ENCODE measurements at regions not wholly inside any gene's neighbourhood (a gene's known extent, or its start where the extent isn't known, plus 50 kb on each side); places are given as distances from the start of the nearest gene placed in this dataset.

GRCh38 chr18:5608846-5609245, 65.0 kb upstream of the EPB41L3 start:
- H3K27ac ChIP-seq = no peak overlapping the region
- no peaks in the 10 kb centered on the region for H3K36me3 ChIP-seq (ENCODE audit: insufficient read depth, low read length)
- no peak for DNase-seq (ENCODE audit: low read depth, low spot score)
- no peak overlapping the region for H3K9ac ChIP-seq (ENCODE audit: insufficient read length)
- H3K9me3 ChIP-seq (ENCODE audit: low read depth, low read length) = no peaks in the 10 kb centered on the region
- no peak for TF ChIP-seq EZH2 (IDR thresholded peaks at IDR 0.05)
- TF ChIP-seq FOXP2 (optimal IDR thresholded peaks at IDR 0.05; ENCODE audit: control extremely low read depth, extremely low read length, insufficient read depth) = no peak
- no peak for TF ChIP-seq POLR2AphosphoS5 (IDR thresholded peaks at IDR 0.05; ENCODE audit: borderline replicate concordance, low read depth, low read length)
- H3K4me3 ChIP-seq = no peak overlapping the region

GRCh38 chr18:5606951-5607350, 63.2 kb upstream of the EPB41L3 start:
- no peak overlapping the region for H3K9ac ChIP-seq (ENCODE audit: insufficient read length)
- TF ChIP-seq POLR2AphosphoS5 (IDR thresholded peaks at IDR 0.05; ENCODE audit: borderline replicate concordance, low read depth, low read length) (no peak), EZH2 (IDR thresholded peaks at IDR 0.05) (no peak), FOXP2 (optimal IDR thresholded peaks at IDR 0.05; ENCODE audit: control extremely low read depth, extremely low read length, insufficient read depth) (no peak)

GRCh38 chr18:5604778-5605177, 61.0 kb upstream of the EPB41L3 start:
- H3K36me3 ChIP-seq (ENCODE audit: insufficient read depth, low read length) = no peaks in the 10 kb centered on the region
- DNase-seq (ENCODE audit: low read depth, low spot score) = no peak
- no peak overlapping the region for H3K4me3 ChIP-seq
- H3K9me3 ChIP-seq (ENCODE audit: low read depth, low read length) = no peaks in the 10 kb centered on the region
- H3K27ac ChIP-seq = no peak overlapping the region
- no peak overlapping the region for H3K9ac ChIP-seq (ENCODE audit: insufficient read length)
- no peak for TF ChIP-seq FOXP2 (optimal IDR thresholded peaks at IDR 0.05; ENCODE audit: control extremely low read depth, extremely low read length, insufficient read depth)
- no peak for TF ChIP-seq POLR2AphosphoS5 (IDR thresholded peaks at IDR 0.05; ENCODE audit: borderline replicate concordance, low read depth, low read length)
- no peak for TF ChIP-seq EZH2 (IDR thresholded peaks at IDR 0.05)

More at GRCh38 chr18:5606951-5607350, 63.2 kb upstream of the EPB41L3 start:
- no peak overlapping the region for H3K4me3 ChIP-seq
- H3K36me3 ChIP-seq (ENCODE audit: insufficient read depth, low read length) = no peaks in the 10 kb centered on the region
- H3K27ac ChIP-seq = no peak overlapping the region
- H3K9me3 ChIP-seq (ENCODE audit: low read depth, low read length) = no peaks in the 10 kb centered on the region
- no peak for DNase-seq (ENCODE audit: low read depth, low spot score)

GRCh38 chr18:5603153-5603552, 59.4 kb upstream of the EPB41L3 start:
- TF ChIP-seq FOXP2 (optimal IDR thresholded peaks at IDR 0.05; ENCODE audit: control extremely low read depth, extremely low read length, insufficient read depth) = no peak
- TF ChIP-seq EZH2 (IDR thresholded peaks at IDR 0.05) = no peak
- no peak for TF ChIP-seq POLR2AphosphoS5 (IDR thresholded peaks at IDR 0.05; ENCODE audit: borderline replicate concordance, low read depth, low read length)

GRCh38 chr18:5601188-5601624, 57.4 kb upstream of the EPB41L3 start:
- Histone ChIP-seq H3K36me3 (ENCODE audit: insufficient read depth, low read length) (no peaks in the 10 kb centered on the region), H3K9me3 (ENCODE audit: low read depth, low read length) (no peaks in the 10 kb centered on the region)
- TF ChIP-seq EZH2 (IDR thresholded peaks at IDR 0.05) (no peak), POLR2AphosphoS5 (IDR thresholded peaks at IDR 0.05; ENCODE audit: borderline replicate concordance, low read depth, low read length) (no peak), FOXP2 (optimal IDR thresholded peaks at IDR 0.05; ENCODE audit: control extremely low read depth, extremely low read length, insufficient read depth) (no peak)

More at GRCh38 chr18:5603153-5603552, 59.4 kb upstream of the EPB41L3 start:
- no peaks in the 10 kb centered on the region for H3K36me3 ChIP-seq (ENCODE audit: insufficient read depth, low read length)
- no peak for DNase-seq (ENCODE audit: low read depth, low spot score)
- H3K9me3 ChIP-seq (ENCODE audit: low read depth, low read length) = no peaks in the 10 kb centered on the region
- H3K4me3 ChIP-seq = no peak overlapping the region
- no peak overlapping the region for H3K9ac ChIP-seq (ENCODE audit: insufficient read length)
- no peak overlapping the region for H3K27ac ChIP-seq

GRCh38 chr18:5600378-5601071, 56.7 kb upstream of the EPB41L3 start:
- peak; percentile 32 for DNase-seq (ENCODE audit: low read depth, low spot score)
- H3K9ac ChIP-seq (ENCODE audit: insufficient read length) = peak overlapping the region; percentile 9
- H3K9me3 ChIP-seq (ENCODE audit: low read depth, low read length) = no peaks in the 10 kb centered on the region
- H3K4me3 ChIP-seq = no peak overlapping the region
- TF ChIP-seq POLR2AphosphoS5 (IDR thresholded peaks at IDR 0.05; ENCODE audit: borderline replicate concordance, low read depth, low read length) (no peak), FOXP2 (optimal IDR thresholded peaks at IDR 0.05; ENCODE audit: control extremely low read depth, extremely low read length, insufficient read depth) (no peak), EZH2 (IDR thresholded peaks at IDR 0.05) (no peak)
- H3K27ac ChIP-seq = no peak overlapping the region
- no peaks in the 10 kb centered on the region for H3K36me3 ChIP-seq (ENCODE audit: insufficient read depth, low read length)

More at GRCh38 chr18:5601188-5601624, 57.4 kb upstream of the EPB41L3 start:
- no peak for DNase-seq (ENCODE audit: low read depth, low spot score)
- Histone ChIP-seq H3K9ac (ENCODE audit: insufficient read length) (no peak overlapping the region), H3K4me3 (no peak overlapping the region), H3K27ac (no peak overlapping the region)

GRCh38 chr18:5596585-5596984, 52.8 kb upstream of the EPB41L3 start:
- Histone ChIP-seq H3K27ac (no peak overlapping the region), H3K9ac (ENCODE audit: insufficient read length) (no peak overlapping the region), H3K9me3 (ENCODE audit: low read depth, low read length) (no peaks in the 10 kb centered on the region), H3K36me3 (ENCODE audit: insufficient read depth, low read length) (no peaks in the 10 kb centered on the region), H3K4me3 (no peak overlapping the region)
- no peak for TF ChIP-seq FOXP2 (optimal IDR thresholded peaks at IDR 0.05; ENCODE audit: control extremely low read depth, extremely low read length, insufficient read depth)
- TF ChIP-seq EZH2 (IDR thresholded peaks at IDR 0.05) = no peak
- no peak for TF ChIP-seq POLR2AphosphoS5 (IDR thresholded peaks at IDR 0.05; ENCODE audit: borderline replicate concordance, low read depth, low read length)
- DNase-seq (ENCODE audit: low read depth, low spot score) = no peak
